HCT116 (cell line): ENCODE measurements at regions not wholly inside any gene's neighbourhood (a gene's known extent, or its start where the extent isn't known, plus 50 kb on each side); places are given as distances from the start of the nearest gene placed in this dataset.

Experiments
- ATAC-seq: fragments of 200-7000 bp; cut with Tn5 transposase; 2 replicates; pipeline ENCODE4 v1.9.1; 2020; ENCODE audit warnings: mild to moderate bottlenecking, moderate library complexity
- BruUV-seq: library from RNA; stranded (reverse); fragments of 400-500 nt; replicated peaks from 2 replicates; lab custom pipeline; 2021; lab: Mats Ljungman, UMichigan
- CTCF ChIA-PET: fragments of 300-600 bp; sonication (Branson Sonifier 250); formaldehyde crosslinking; loops from one replicate; lab custom pipeline; 2021; ENCODE audit warnings: antibody characterized with exemption; lab: Charles Lee
- POLR2A ChIA-PET: fragments of 300-600, 350-600 bp; sonication (Branson Sonifier 250); formaldehyde crosslinking; loops from one replicate; lab custom pipeline; 2021; ENCODE audit warnings: antibody characterized with exemption; lab: Charles Lee
- RAD21 ChIA-PET, 2 experiments: fragments of 300-600 bp; sonication (Branson Sonifier 250); formaldehyde crosslinking; loops; one replicate each; lab custom pipeline; 2023; ENCODE audit warnings: low total read pairs in 2 of 2; ENCODE audit not compliant: uncharacterized antibody in 2 of 2, unreplicated experiment in 2 of 2, low non-redundant PET in 1 of 2; lab: Charles Lee
- DNase-seq: peaks from one replicate; pipeline ENCODE4 v3.0.0-alpha.2; 2010; ENCODE audit warnings: low read depth, low spot score
- H2AFZ ChIP-seq: fragments of 200-600 bp; shearing (Covaris generic), sonication (generic); 2 replicates; pipeline ENCODE4 v1.6.1; 2017; ENCODE audit warnings: low read depth, mixed run types, mixed read lengths, antibody characterized with exemption, low read length; ENCODE audit not compliant: poor library complexity, severe bottlenecking
- H3K27ac ChIP-seq: 2 replicates; pipeline ENCODE4 v1.5.1; 2012; ENCODE audit warnings: low read depth, low read length
- H3K27me3 ChIP-seq: fragments of 200-600 bp; sonication (generic); 2 replicates; pipeline ENCODE4 v1.6.1; 2016; ENCODE audit warnings: mixed run types, low read length, mixed read lengths; ENCODE audit not compliant: insufficient read depth
- H3K36me3 ChIP-seq, 2 experiments: fragments of 200-500 bp in 1 of 2; fragments of 200-600 bp in 1 of 2; sonication (Bioruptor generic) in 1 of 2; sonication (generic) in 1 of 2; 2 replicates each; pipeline versions ENCODE4 v1.5.1 to v1.6.1; 2014 to 2016; ENCODE audit warnings: low read length in 2 of 2, inconsistent platforms in 1 of 2, mixed read lengths in 1 of 2, mixed run types in 1 of 2; ENCODE audit not compliant: insufficient read depth in 2 of 2, control insufficient read depth in 1 of 2
- H3K4me1 ChIP-seq, 2 experiments: fragments of 200-600 bp in 1 of 2; sonication (generic) in 1 of 2; 2 replicates each; pipeline versions ENCODE4 v1.5.1 to v1.6.1; 2012 to 2017; ENCODE audit warnings: low read length in 2 of 2, inconsistent platforms in 1 of 2, mild to moderate bottlenecking in 1 of 2, mixed read lengths in 1 of 2, mixed run types in 1 of 2, moderate library complexity in 1 of 2; ENCODE audit not compliant: insufficient read depth in 2 of 2, control insufficient read depth in 1 of 2
- H3K4me2 ChIP-seq: fragments of 200-600 bp; sonication (generic); 2 replicates; pipeline ENCODE4 v1.6.1; 2017; ENCODE audit warnings: mixed run types, low read length, mixed read lengths
- H3K4me3 ChIP-seq, 2 experiments: fragments of 200-600 bp in 1 of 2; sonication (generic) in 1 of 2; replicated peaks in 1 of 2; 2 replicates each; pipeline ENCODE4 v1.5.1; 2011 to 2016; ENCODE audit warnings: low read length in 2 of 2, control low read depth in 1 of 2, low read depth in 1 of 2, mild to moderate bottlenecking in 1 of 2, mixed read lengths in 1 of 2, mixed run types in 1 of 2
- H3K79me2 ChIP-seq: fragments of 200-600 bp; sonication (generic); 2 replicates; pipeline ENCODE4 v1.6.1; 2017; ENCODE audit warnings: mild to moderate bottlenecking, mixed run types, low read length, moderate library complexity, mixed read lengths; ENCODE audit not compliant: insufficient read depth
- H3K9ac ChIP-seq: fragments of 200-600 bp; sonication (generic); 2 replicates; pipeline ENCODE4 v1.6.1; 2016; ENCODE audit warnings: low read length, mixed read lengths
- H3K9me2 ChIP-seq: fragments of 200-600 bp; sonication (generic), shearing (Covaris generic); 2 replicates; pipeline ENCODE4 v1.6.1; 2017; ENCODE audit warnings: mixed run types, mild to moderate bottlenecking, moderate library complexity; ENCODE audit not compliant: insufficient read depth
- H3K9me3 ChIP-seq, 2 experiments: fragments of 200-500 bp in 1 of 2; fragments of 200-600 bp in 1 of 2; sonication (Bioruptor generic) in 1 of 2; sonication (generic) in 1 of 2; 2 replicates each; pipeline ENCODE4 v1.6.1; 2014 to 2017; ENCODE audit warnings: low read length in 2 of 2, mixed read lengths in 2 of 2, inconsistent platforms in 1 of 2, low read depth in 1 of 2, mild to moderate bottlenecking in 1 of 2, mixed run types in 1 of 2, moderate library complexity in 1 of 2; ENCODE audit not compliant: control insufficient read depth in 1 of 2, insufficient read depth in 1 of 2
- H4K20me1 ChIP-seq: fragments of 200-600 bp; sonication (generic), shearing (Covaris generic); 2 replicates; pipeline ENCODE4 v1.6.1; 2017; ENCODE audit warnings: mixed run types, mild to moderate bottlenecking, moderate library complexity; ENCODE audit not compliant: insufficient read depth
- CBX3 ChIP-seq: IDR thresholded peaks from 2 replicates; pipeline ENCODE4 v1.6.1; 2012; ENCODE audit warnings: low read depth
- CEBPB ChIP-seq: IDR thresholded peaks from 2 replicates; pipeline ENCODE4 v1.6.1; 2012; ENCODE audit warnings: low read depth
- CTCF ChIP-seq, 3 experiments: fragments of 200-600 bp in 1 of 3; sonication (generic) in 1 of 3; IDR thresholded peaks in 2 of 3; conservative IDR thresholded peaks in 1 of 3; 2 replicates each; pipeline ENCODE4 v1.5.1; 2012 to 2017; ENCODE audit warnings: low read depth in 2 of 3, low read length in 2 of 3, antibody characterized with exemption in 1 of 3, borderline replicate concordance in 1 of 3, control low read depth in 1 of 3, mild to moderate bottlenecking in 1 of 3, mixed read lengths in 1 of 3, mixed run types in 1 of 3, moderate library complexity in 1 of 3; ENCODE audit not compliant: insufficient read depth in 1 of 3
- EGR1 ChIP-seq: IDR thresholded peaks from 2 replicates; pipeline ENCODE4 v1.6.1; 2012; ENCODE audit warnings: low read depth
- ELF1 ChIP-seq: IDR thresholded peaks from 2 replicates; pipeline ENCODE4 v1.6.1; 2012; ENCODE audit warnings: low read depth, borderline replicate concordance
- EZH2 ChIP-seq: fragments of 200-600 bp; sonication (generic); IDR thresholded peaks from 2 replicates; pipeline ENCODE4 v1.6.1; 2017; ENCODE audit warnings: antibody characterized with exemption, mixed run types
- FOSL1 ChIP-seq: IDR thresholded peaks from 2 replicates; pipeline ENCODE4 v1.6.1; 2012; ENCODE audit warnings: low read depth
- JUND ChIP-seq: IDR thresholded peaks from 2 replicates; pipeline ENCODE4 v1.6.1; 2012
- MAX ChIP-seq: IDR thresholded peaks from 2 replicates; pipeline ENCODE4 v1.6.1; 2012
- POLR2A ChIP-seq: IDR thresholded peaks from 2 replicates; pipeline ENCODE4 v1.7.0; 2011; ENCODE audit warnings: borderline replicate concordance; ENCODE audit not compliant: insufficient read depth, insufficient read length; ENCODE audit errors: extremely low read depth
- POLR2AphosphoS5 ChIP-seq: IDR thresholded peaks from 2 replicates; pipeline ENCODE4 v1.6.1; 2011; ENCODE audit warnings: mild to moderate bottlenecking, low read depth, low read length, moderate library complexity
- RAD21 ChIP-seq: IDR thresholded peaks from 2 replicates; pipeline ENCODE4 v1.6.1; 2012; ENCODE audit warnings: low read depth, mild to moderate bottlenecking
- REST ChIP-seq: IDR thresholded peaks from 2 replicates; pipeline ENCODE4 v1.6.1; 2012; ENCODE audit warnings: low read depth
- SP1 ChIP-seq: IDR thresholded peaks from 2 replicates; pipeline ENCODE4 v1.6.1; 2012; ENCODE audit warnings: low read depth
- SRF ChIP-seq: IDR thresholded peaks from 2 replicates; pipeline ENCODE4 v1.6.1; 2012; ENCODE audit warnings: low read depth
- TCF7L2 ChIP-seq: IDR thresholded peaks from 2 replicates; pipeline ENCODE4 v1.7.0; 2011; ENCODE audit warnings: borderline replicate concordance, inconsistent platforms; ENCODE audit not compliant: insufficient read depth, insufficient read length; ENCODE audit errors: extremely low read depth
- YY1 ChIP-seq: IDR thresholded peaks from 2 replicates; pipeline ENCODE4 v1.6.1; 2011; ENCODE audit warnings: low read length, low read depth, moderate library complexity, mild to moderate bottlenecking; ENCODE audit not compliant: insufficient replicate concordance; ENCODE audit errors: extremely low read depth
- ZBTB33 ChIP-seq: IDR thresholded peaks from 2 replicates; pipeline ENCODE4 v1.6.1; 2011; ENCODE audit warnings: mild to moderate bottlenecking, low read length, moderate library complexity; ENCODE audit not compliant: insufficient replicate concordance; ENCODE audit errors: extremely low read depth
- ZFX ChIP-seq: fragments of 450-650 bp; IDR thresholded peaks from 2 replicates; pipeline ENCODE4 v1.6.1; 2017
- ZNF274 ChIP-seq: fragments of 200-500 bp; sonication (Bioruptor generic); IDR thresholded peaks from 2 replicates; pipeline ENCODE4 v1.6.1; 2014; ENCODE audit warnings: mild to moderate bottlenecking, low read depth, low read length, inconsistent platforms
- intact Hi-C: fragments of 100-400 bp; cut with micrococcal nuclease; formaldehyde crosslinking; loops from 2 replicates; pipeline ENCODE4 v1.10.0; 2022

- H3K27ac ChIP-seq = no peak overlapping the region
- H3K27me3 ChIP-seq = peaks cover 23% of the 10 kb centered on the region
- H3K4me1 ChIP-seq = no peaks in the 10 kb centered on the region
- H4K20me1 ChIP-seq = no peaks in the 10 kb centered on the region
- no peak for DNase-seq
- H3K9me2 ChIP-seq = no peaks in the 10 kb centered on the region
- H3K4me2 ChIP-seq = no peak overlapping the region
- ATAC-seq = no peak
- H3K79me2 ChIP-seq = no peaks in the 10 kb centered on the region
- CTCF ChIA-PET = no interaction called here
- no peak overlapping the region for H2AFZ ChIP-seq
- intact Hi-C loops = no loop called here
- H3K9ac ChIP-seq = no peak overlapping the region
- TF ChIP-seq ELF1 (no peak), EGR1 (no peak), SRF (no peak), ZFX (no peak), CEBPB (no peak), REST (no peak), POLR2AphosphoS5 (no peak), SP1 (no peak), RAD21 (no peak), CTCF (IDR thresholded peaks at IDR 0.05 in 2 of 3, conservative IDR thresholded peaks at IDR 0.05 in 1 of 3; ENCODE audit: borderline replicate concordance in 1 of 3, insufficient read depth in 1 of 3, low read depth in 2 of 3, low read length in 2 of 3) (no peak), ZNF274 (no peak), MAX (no peak), ZBTB33 (no peak), FOSL1 (no peak), EZH2 (no peak), CBX3 (no peak), JUND (no peak), YY1 (no peak), POLR2A (no peak), TCF7L2 (no peak)
- POLR2A ChIA-PET = no interaction called here
- RAD21 ChIA-PET = no interaction called here
- no TSS peak for BruUV-seq
- H3K9me3 ChIP-seq = no peaks in the 10 kb centered on the region
- no peaks in the 10 kb centered on the region for H3K36me3 ChIP-seq
- H3K4me3 ChIP-seq = no peak overlapping the region
Measured at GRCh38 chr18:76251691-76252090, 243.4 kb downstream of the ZNF516 start.
